GM18873 (cell line): ENCODE measurements at regions not wholly inside any gene's neighbourhood (a gene's known extent, or its start where the extent isn't known, plus 50 kb on each side); places are given as distances from the start of the nearest gene placed in this dataset.
"Not testable (repeated sequence)": the region's sequence is repeated elsewhere in the genome, so short reads cannot be mapped to it uniquely, and the experiment has no call there.

Source experiments
- ATAC-seq: cut with Tn5 transposase; IDR thresholded peaks from one replicate; pipeline ENCODE4 v1.9.1; 2021; ENCODE audit warnings: mild to moderate bottlenecking, moderate library complexity, moderate number of reproducible peaks; ENCODE audit not compliant: unreplicated experiment, low FRiP score

DNA sequence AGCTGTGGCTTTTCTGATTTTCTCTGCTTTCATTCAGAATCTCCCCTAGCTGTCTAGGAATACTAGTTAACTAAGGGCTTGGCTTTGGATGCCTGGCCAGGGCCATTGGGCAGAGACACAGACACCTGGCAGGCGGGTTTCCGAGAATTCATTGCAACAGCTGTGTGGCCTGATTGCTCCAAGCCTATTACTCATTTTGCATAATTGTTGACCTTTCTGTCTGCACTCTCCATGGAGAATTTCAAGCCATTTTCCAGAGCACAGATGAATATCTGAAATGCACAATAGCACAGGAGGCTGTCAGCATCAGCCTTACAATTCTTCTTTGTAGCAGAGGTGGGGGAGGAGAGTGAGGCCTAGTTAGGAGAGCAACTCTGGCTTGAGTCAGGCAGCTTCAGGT, 310.5 kb downstream of the DMAC1 start:
- ATAC-seq: no peak

DNA sequence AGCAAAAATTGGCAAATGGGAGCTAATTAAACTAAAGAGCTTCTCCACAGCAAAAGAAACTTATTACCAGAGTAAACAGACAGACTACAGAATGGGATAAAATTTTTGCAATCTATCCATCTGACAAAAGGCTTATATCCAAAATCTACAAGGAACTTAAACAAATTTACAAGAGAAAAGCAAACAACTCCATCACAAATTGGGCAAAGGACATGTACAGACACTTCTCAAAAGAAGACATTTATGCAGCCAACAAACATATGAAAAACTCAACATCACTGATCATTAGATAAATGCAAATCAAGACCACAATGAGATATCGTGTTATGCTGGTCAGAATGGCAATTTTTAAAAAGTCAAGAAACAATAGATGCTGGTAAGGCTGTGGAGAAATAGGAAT, 315.6 kb downstream of the DMAC1 start:
- not testable (repeated sequence) for ATAC-seq

DNA sequence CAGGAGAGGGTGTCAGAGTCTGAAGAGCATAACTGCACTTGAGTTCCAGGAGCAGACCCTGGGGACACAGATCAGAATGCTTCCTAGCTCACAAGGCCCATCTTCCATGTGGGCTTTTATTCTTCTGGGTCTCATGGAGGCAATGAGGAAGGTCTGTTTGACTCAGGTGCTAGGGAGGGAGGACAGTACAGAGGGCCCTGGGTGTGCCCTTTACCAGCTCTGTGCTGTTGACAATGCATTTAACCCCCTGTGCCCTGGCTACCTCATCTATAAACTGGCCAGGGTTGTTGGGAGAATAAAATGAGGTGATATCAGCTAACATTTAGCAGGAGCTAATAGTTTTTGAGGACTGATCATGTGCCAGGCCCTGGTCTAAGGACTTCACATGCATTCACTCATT, 318.0 kb downstream of the DMAC1 start:
- ATAC-seq: no peak

DNA sequence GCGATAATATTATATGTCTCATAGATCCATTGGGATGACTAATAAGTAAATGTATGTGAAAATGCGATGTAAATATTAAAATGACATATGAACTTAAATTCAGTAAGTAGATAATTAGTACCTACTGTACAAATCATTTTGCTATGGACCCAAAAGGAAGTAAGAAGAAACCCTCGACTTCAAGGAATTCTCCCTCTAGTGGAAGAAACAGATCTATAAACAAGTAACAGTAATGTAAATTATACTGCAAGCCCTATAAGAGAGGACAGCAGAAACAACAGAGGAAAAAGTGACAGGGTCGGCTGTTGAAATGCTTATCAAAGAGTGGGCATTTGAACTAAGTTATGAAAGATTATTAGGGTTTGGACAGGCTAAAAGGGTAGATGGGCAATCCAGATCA, 320.3 kb downstream of the DMAC1 start:
- no peak for ATAC-seq

DNA sequence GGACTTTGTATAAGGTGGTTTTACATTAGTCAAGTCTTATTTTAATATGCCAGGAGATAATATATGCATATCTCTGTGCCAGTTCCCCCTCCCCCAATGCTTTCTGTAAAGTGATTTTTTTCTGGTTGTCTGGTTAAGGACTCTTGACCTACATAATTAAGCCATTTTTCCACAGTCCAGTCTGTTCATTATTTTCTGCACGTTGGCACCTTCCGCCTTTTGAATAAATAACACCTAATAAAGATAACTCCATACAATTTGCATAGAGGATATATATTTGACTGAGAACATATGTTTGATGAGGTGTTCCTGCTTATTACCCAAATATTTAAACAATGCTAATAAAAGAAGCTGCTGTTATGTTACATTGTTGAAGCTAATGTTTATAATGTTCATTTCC, 320.9 kb downstream of the DMAC1 start:
- no peak for ATAC-seq

DNA sequence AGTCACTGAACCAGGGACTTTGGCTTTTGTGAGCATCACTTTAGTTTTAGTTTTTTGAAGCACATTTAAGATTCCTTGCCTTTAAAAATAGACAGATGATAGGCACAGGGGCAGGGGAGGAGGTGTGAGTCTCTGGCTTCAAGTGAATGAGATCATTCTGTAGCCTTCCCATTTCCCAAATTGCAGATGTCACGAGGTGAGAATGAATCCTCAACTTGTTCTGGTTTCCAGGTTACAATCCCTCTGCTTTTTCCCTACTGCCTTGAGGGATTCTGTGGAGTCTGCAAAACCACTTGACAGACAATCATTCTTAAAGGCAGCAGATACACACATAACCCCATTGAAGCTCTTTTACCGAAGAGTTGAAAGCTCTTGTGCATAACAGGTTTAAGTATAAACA, 332.4 kb downstream of the DMAC1 start:
- ATAC-seq: no peak

DNA sequence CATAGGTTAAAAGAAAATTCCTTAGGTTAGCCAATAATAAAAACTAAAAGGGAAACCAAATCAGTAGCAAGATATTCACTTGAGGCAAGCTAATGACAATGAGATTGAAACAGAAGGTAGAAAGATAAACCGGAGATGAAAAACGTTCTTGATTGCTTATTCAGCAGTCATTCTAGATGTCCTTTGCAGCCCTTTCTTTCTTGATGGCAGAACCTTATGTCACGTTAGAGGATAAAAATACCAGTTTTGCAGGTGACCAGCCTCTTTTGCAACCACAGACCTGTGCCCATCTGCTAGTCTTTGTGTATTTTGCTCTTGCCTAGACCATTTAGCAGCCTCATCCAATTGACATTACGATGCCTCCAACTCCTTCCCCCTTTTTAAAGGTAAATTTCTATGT, 337.8 kb downstream of the DMAC1 start:
- no peak for ATAC-seq

DNA sequence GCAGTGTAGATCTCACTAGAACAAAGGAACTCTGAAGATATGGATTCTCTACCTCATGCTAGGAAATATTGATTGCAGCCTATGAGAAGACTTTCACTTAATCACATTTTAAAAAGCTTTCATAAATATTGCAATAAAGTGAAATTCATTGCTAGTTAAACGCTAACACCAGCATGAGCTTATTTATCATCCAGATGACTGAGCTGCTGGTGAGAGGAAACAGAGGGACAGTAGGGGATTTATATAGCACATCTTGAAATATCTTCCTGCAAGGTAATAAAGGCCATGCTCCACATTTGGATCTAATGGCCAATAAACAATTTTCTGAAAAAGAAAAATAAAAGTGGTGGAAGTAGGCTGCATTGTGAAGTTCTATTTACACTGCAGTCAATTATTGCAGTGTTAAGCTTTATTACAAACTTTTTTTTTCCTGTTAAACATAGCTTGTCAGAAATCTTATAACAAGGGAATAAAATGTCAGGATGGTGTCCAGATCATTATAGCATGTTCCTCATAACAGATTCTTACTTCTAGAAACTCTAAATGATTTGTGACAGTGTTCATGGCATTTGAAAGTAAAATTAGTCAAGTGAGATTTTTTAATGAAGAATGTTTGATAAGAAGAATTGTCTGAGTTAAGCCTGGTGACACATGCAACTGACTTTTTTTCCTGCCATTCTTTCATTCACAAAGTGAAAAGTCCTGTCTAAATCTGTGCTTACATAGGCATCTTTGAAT, 342.6 kb downstream of the DMAC1 start:
- no peak for ATAC-seq

DNA sequence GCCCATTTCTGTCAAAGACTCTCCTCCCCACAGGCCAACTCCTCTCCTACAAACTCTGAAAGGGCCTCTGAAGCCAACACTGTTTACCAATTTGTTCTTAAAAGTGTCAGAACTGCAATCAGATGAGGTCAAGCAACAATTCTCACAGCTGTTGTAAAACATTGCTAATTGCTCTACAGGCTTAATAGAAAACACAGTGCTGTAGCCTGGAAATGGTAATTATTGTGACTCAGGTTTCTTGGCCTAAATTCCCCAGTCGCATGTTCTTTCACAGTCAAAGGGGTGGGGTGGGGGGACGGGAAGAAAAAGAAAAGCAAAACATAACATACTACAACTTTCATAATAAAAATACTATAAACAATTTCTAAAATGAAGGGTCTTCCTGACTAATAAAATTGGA, 343.2 kb downstream of the DMAC1 start:
- no peak for ATAC-seq

DNA sequence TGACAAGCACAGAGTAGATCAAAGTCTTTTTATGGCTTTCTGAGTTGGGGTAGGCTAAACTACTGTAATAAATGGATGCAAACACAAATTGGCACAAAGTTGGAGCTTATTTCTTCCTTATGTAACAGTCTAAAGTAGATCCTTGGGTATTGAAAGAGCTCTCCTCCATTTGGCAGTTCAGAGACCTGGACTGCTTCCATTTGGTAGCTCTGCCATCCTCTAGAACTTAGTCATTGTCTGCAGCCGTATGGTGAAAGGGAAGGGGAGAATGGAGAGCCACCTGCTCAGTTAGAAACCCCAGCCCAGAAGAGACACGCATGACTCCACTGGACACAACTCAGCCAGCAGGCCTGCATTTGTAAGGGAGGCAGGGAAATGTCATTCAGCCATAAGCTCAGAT, 345.0 kb downstream of the DMAC1 start:
- no peak for ATAC-seq

DNA sequence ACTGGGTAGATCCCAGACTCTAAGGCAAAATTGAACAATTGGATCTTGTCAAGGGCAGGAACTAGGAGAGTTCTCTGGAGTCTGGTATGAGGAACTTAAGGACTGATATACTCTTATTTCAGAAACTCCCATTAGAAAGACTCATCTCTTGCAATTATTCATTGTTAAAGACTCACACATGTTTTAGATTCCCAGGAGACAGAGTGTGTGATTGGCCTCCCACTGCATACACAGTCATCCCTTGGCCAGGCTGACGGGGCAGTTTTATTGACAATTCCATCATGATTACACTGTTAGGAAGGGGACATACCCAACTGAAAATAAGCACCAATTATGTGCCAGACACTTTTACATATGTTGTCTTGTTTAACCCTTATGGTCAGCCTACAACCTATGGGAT, 347.2 kb downstream of the DMAC1 start:
- ATAC-seq: no peak

DNA sequence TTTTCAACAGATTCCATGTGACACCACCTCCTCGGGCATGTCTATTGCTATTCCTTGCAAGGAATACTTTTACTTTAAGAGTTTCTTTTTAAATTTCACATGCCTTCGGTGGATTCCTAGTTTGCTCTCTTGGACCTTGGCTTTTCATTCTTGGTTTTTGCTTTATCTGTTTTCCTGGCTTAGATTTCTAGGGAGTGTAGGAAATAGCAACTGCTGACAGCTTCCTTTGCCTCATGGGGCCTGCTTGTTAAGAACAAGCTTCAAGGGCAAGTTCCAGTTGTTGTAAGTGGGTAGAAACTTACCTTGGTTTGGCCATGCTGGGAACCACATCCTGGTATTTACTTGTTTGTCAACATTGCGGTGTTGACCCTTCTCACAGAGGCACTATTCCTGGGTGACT, 348.5 kb downstream of the DMAC1 start:
- no peak for ATAC-seq

DNA sequence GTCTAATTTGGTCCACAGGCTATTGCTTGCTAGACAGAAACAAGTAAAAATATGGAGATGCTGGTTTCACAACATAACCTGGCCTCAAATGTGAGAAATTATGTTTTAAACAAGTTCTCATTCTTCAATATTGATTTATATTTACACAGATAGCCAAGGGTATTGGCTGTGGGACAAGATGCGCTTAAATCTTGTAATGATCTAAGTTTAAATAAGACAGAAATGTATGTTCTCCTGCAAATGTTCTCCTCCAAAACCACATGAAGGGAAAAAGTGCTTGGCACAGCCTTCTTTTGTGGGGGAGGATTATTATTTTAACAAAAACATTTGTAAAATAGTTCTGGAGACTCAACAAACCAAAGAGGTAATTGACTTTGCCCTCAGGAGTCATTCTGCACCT, 356.0 kb downstream of the DMAC1 start:
- ATAC-seq: no peak

DNA sequence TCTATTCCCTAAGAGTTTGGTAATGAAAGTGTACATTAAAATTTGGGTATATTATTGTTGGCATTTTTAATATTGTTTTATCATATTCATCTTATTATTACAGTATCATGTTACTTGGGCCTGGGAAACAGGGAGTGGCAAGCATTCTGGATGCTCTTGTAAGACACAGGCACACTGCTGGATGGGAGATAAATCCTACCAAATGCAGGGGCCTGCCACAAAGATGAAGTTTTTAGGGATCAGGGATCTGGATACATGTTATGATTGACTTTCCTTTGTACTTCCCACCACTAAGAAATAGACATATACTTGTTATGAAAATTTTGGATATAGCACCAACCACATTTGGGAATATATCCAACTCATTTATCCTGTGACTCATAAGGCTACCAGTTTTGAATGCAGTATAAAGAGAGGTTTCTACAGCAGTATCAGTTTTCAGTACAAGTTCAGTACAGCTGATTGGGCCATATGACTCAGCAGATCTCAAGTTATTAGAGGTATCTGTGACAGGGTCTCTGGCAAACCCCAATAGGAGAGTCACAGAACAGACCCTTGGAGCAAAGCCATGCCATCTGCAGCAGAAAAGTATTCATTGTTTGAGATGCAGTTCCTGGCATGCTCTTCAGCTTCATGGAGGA, 360.1 kb downstream of the DMAC1 start:
- no peak for ATAC-seq

DNA sequence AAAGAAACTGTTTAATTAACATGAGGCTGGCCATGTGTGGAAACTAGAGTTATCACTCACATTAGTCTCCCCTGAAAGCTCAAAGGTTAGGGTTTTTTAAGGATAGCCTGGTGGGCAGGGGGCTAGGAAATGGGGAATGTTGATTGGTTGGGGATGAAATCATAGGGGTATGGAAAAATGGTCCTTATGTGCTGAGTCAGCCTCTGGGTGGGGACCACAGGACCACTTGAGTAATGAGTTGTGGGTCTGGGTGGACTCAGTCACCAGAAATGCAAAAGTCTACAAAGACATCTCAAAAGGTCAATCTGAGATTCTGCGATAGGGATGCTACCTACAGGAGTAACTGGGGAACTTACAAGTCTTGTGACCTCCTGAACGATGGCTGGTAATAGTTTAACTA, 362.8 kb downstream of the DMAC1 start:
- ATAC-seq: no peak

DNA sequence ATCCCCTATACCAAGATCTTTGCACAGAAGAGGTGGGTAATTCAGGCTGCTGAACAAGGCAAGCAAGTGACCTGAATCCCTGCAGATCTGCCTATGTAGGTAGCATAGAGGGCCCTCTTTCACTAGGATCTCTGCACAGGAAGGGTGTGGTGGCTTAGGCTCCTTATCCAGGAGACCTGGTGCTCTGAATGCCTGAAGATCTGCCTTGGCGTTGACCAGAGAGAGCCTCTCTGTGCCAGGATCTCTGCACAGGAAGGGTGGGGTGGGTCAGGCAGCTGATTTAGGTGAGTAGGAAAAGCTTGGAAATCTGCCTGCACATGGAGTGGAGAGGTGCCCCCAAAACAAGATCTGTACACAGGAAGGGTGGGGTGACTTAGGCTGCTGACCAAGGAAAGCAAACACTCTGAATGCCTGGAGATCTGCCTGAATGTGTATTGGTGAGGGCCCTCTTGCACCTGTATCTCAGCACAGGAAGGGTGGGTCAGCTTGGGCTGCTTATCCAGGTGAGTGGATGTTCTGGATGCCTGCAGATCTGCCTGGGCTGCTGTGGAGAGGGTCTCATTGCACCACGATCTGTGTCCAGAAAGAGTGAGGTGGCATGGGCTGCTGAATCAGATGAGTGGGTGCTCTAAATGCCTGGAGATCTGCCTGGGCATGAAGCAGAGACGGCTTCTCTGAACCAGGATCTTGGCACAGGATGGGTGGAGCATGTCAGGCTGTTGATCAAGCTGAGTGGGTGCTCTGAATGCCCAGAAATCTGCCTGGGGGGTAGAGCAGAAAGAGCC, 365.9 kb downstream of the DMAC1 start:
- no peak for ATAC-seq

DNA sequence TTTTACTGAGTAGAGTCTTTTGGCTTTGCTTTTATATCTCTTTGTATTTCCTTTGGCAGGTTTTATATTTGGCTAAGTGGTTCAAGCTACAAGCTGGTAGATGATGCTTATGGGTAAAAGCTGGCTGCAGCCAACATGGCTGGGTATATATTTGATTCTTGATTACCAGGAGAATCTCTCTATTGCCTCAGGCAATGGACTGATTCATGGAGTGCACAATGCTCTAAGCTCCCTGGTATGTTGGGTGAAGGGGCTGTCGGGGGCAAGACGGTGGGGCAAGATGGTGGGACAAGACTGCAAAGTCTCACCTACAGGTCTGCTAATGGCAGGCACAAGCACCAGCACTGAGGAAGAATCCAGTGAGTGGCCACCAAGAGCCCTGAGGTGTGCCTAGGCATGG, 366.6 kb downstream of the DMAC1 start:
- no peak for ATAC-seq

DNA sequence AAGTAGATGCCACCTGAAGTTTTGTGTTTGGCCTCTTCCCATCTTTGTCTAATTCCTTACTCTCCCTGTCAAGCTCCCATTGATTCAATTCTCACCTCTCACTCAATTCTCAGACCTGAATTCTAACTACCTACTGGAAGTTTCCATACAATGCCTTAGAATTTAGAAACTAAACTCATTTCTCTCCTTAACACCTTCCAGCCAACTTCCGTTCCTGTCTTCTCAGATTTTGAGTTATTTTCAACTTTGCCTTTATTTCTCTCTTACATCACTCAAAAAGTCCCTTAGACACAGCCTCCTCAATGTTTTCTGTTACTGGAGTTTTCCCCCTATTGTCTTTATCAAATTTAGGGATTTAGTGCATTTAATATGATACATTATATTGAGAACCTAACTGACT, 382.2 kb downstream of the DMAC1 start:
- not testable (repeated sequence) for ATAC-seq

DNA sequence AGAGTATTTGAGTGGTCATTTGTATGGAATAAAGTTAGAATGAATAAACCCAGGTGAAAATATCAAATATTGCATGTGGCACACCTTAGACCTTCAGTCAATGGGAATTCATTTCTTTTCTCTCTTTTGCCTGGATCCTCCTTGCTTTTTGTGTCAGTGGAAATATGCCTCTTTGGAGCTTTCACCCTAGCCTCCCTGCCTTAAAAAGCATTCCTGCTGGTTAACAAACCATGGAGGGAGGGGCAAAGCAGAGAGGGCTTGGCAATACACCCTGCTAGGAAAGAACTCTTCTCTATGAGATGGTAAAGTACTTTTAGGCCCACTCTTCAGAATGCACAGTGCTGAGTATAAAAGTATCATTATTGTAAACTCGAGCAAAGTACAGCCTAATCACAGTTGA, 383.7 kb downstream of the DMAC1 start:
- ATAC-seq: no peak

DNA sequence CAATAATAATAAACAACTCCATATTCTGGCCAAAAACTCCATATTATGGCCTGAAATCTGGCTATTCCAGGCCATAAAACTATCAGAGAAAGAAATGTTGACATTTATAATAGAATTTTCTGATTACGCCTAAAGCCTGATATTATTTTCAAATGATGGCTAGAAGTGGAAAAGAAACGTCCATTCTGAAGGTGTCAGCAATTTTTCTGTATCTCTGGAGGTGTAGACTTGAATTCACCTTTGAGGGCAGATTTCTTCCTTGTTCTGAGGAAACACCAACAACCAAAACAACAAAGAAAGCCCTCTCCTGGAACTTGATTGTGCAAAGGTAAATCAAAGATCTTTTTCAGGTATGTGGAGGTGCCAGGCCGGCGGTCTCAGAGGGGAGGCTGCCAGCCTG, 390.7 kb downstream of the DMAC1 start:
- no peak for ATAC-seq

DNA sequence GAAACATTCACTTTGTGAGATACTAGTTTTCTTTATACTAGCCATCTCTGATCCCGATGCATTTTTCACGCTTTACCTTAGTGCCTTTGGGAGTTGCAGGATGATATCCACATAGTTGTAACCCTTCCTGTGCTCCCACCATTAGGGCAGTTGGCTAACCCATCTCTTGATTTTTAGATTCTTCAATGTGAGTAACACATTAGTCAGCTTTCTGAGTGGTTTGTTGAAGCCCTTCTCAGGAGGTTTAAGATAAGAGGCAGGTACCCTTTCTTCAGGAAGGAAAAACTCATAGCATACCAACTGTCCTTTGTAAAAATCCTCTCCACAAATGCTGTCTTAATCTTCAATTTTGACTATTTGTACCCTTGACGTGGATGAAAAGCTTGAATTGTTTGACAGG, 392.3 kb downstream of the DMAC1 start:
- ATAC-seq: no peak
